HG03039 (cell line): ENCODE measurements at regions not wholly inside any gene's neighbourhood (a gene's known extent, or its start where the extent isn't known, plus 50 kb on each side); places are given as distances from the start of the nearest gene placed in this dataset.
A peak's percentile ranks its signal among the peaks of the same experiment; 100 is the strongest.

Source experiments
- ATAC-seq: cut with Tn5 transposase; IDR thresholded peaks from one replicate; pipeline ENCODE4 v1.9.1; 2021; ENCODE audit warnings: mild to moderate bottlenecking, moderate library complexity; ENCODE audit not compliant: unreplicated experiment

- ATAC-seq = peak; percentile 53
Observed at GRCh38 chr4:146029147-146029546, 90.5 kb upstream of the ZNF827 start.

GRCh38 chr4:146027761-146028160 lies 89.1 kb upstream of the ZNF827 start:
- ATAC-seq = no peak

GRCh38 chr4:146023334-146023967 lies 84.8 kb upstream of the ZNF827 start:
- ATAC-seq = peak; percentile 96

- ATAC-seq = no peak
Observed at GRCh38 chr4:146022541-146022940, 83.9 kb upstream of the ZNF827 start.

GRCh38 chr4:146018247-146018646 lies 79.6 kb upstream of the ZNF827 start:
- no peak for ATAC-seq

GRCh38 chr4:146004730-146005129 lies 66.1 kb upstream of the ZNF827 start:
- no peak for ATAC-seq

- no peak for ATAC-seq
Observed at GRCh38 chr4:145988628-145989027, 50.0 kb upstream of the ZNF827 start.
